Loucy (cell line): ENCODE measurements at regions not wholly inside any gene's neighbourhood (a gene's known extent, or its start where the extent isn't known, plus 50 kb on each side); places are given as distances from the start of the nearest gene placed in this dataset.

Experiments used
- CTCF ChIP-seq: fragments of 200-600 bp; sonication (generic); conservative IDR thresholded peaks from 2 replicates; pipeline ENCODE4 v1.5.1; 2014; ENCODE audit warnings: mild to moderate bottlenecking, antibody characterized with exemption, low read length
- EZH2phosphoT487 ChIP-seq: fragments of 200-600 bp; IDR thresholded peaks from 2 replicates; pipeline ENCODE4 v1.6.1; 2018; ENCODE audit warnings: antibody characterized with exemption, mild to moderate bottlenecking, moderate library complexity, borderline replicate concordance

GRCh38 chr17:77873500-77874302, 84.8 kb upstream of the TNRC6C start:
- TF ChIP-seq CTCF (no peak), EZH2phosphoT487 (no peak)
